ENCODE measurements at regions not wholly inside any gene's neighbourhood (a gene's known extent, or its start where the extent isn't known, plus 50 kb on each side); places are given as distances from the start of the nearest gene placed in this dataset.

- TF ChIP-seq, protein P1, sequence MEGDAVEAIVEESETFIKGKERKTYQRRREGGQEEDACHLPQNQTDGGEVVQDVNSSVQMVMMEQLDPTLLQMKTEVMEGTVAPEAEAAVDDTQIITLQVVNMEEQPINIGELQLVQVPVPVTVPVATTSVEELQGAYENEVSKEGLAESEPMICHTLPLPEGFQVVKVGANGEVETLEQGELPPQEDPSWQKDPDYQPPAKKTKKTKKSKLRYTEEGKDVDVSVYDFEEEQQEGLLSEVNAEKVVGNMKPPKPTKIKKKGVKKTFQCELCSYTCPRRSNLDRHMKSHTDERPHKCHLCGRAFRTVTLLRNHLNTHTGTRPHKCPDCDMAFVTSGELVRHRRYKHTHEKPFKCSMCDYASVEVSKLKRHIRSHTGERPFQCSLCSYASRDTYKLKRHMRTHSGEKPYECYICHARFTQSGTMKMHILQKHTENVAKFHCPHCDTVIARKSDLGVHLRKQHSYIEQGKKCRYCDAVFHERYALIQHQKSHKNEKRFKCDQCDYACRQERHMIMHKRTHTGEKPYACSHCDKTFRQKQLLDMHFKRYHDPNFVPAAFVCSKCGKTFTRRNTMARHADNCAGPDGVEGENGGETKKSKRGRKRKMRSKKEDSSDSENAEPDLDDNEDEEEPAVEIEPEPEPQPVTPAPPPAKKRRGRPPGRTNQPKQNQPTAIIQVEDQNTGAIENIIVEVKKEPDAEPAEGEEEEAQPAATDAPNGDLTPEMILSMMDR (IDR thresholded peaks at IDR 0.05), result no peak
- no peak for TF ChIP-seq POLR2A (IDR thresholded peaks at IDR 0.05)
These were observed 58.1 kb upstream of the SATB1 start for GRCh38 chr3:18483226-18483625.

Measured in Peyer's patch (tissue), 4 donors.